Neural progenitor cell (in vitro differentiated cells): ENCODE measurements at regions not wholly inside any gene's neighbourhood (a gene's known extent, or its start where the extent isn't known, plus 50 kb on each side); places are given as distances from the start of the nearest gene placed in this dataset.

Experiments
- EZH2phosphoT487 ChIP-seq: fragments of 200-600 bp; sonication (generic); IDR thresholded peaks from 2 replicates; pipeline ENCODE4 v1.6.1; 2017; ENCODE audit warnings: antibody characterized with exemption
- TF ChIP-seq, protein P1 (sequence below): fragments of 200-600 bp; sonication (generic); IDR thresholded peaks from 2 replicates; pipeline ENCODE4 v1.5.1; 2017; ENCODE audit warnings: antibody characterized with exemption, mild to moderate bottlenecking

GRCh38 chr5:107808671-107809137 is 138.0 kb upstream of the EFNA5 start:
- TF ChIP-seq, protein P1, sequence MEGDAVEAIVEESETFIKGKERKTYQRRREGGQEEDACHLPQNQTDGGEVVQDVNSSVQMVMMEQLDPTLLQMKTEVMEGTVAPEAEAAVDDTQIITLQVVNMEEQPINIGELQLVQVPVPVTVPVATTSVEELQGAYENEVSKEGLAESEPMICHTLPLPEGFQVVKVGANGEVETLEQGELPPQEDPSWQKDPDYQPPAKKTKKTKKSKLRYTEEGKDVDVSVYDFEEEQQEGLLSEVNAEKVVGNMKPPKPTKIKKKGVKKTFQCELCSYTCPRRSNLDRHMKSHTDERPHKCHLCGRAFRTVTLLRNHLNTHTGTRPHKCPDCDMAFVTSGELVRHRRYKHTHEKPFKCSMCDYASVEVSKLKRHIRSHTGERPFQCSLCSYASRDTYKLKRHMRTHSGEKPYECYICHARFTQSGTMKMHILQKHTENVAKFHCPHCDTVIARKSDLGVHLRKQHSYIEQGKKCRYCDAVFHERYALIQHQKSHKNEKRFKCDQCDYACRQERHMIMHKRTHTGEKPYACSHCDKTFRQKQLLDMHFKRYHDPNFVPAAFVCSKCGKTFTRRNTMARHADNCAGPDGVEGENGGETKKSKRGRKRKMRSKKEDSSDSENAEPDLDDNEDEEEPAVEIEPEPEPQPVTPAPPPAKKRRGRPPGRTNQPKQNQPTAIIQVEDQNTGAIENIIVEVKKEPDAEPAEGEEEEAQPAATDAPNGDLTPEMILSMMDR = no peak
- no peak for TF ChIP-seq EZH2phosphoT487
